22Rv1 (cell line): ENCODE measurements at regions not wholly inside any gene's neighbourhood (a gene's known extent, or its start where the extent isn't known, plus 50 kb on each side); places are given as distances from the start of the nearest gene placed in this dataset.

Experiments used
- CTCF ChIP-seq: fragments of 450-650 bp; IDR thresholded peaks from 2 replicates; pipeline ENCODE4 v1.5.1; 2017; ENCODE audit warnings: mild to moderate bottlenecking
- ZFX ChIP-seq: fragments of 450-650 bp; IDR thresholded peaks from 2 replicates; pipeline ENCODE4 v1.6.1; 2017; ENCODE audit warnings: antibody characterized with exemption, borderline replicate concordance

- no peak for TF ChIP-seq CTCF
- TF ChIP-seq ZFX = no peak
Measured at GRCh38 chr11:86874304-86875056, 74.1 kb downstream of the PRSS23 start.
